ENCODE measurements at regions not wholly inside any gene's neighbourhood (a gene's known extent, or its start where the extent isn't known, plus 50 kb on each side); places are given as distances from the start of the nearest gene placed in this dataset.
"Not testable (repeated sequence)": the region's sequence is repeated elsewhere in the genome, so short reads cannot be mapped to it uniquely, and the experiment has no call there.

DNA sequence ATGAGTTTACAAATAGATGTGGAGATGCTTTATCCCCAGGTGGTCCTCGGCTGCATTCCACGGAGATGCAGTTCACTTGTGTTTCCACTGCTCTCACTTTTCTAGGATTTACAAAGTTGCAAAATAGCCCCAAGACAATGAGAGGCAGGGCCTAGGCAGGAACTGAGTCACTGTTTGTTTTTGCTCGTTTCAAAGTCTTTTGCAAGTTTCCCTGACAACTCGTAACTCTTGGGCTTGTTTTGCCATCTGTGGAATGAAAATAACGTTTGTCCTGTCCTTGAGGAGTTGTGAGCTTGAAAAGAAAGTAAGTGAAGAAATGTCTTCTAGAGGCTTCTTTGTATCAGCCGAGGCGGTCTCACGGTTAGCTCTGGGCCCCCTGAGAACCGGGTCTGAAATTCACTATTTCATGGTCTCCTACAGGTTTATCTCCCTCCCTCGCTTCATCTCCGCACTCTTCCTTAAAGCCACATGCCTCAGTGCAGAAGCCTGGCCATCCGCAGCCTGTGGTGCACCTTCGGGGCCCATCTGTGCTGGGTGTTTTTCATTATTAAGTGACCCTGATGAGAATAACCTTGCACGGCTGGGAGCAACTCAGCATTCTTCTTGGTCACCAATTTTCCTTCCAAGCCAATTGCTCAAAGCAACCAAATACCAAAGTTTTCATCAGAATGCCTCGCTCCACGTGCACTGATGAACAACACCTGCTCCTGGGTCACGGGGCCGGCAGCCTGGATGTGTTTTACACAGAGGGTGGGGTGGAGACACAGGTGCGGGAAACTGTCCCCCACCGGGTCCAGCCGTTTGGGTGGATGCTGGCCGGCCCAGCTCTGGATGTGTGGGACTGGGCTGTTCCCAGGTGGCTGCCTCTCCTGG is 172.4 kb downstream of the LAT start:
- not testable (repeated sequence) for DNase-seq

DNA sequence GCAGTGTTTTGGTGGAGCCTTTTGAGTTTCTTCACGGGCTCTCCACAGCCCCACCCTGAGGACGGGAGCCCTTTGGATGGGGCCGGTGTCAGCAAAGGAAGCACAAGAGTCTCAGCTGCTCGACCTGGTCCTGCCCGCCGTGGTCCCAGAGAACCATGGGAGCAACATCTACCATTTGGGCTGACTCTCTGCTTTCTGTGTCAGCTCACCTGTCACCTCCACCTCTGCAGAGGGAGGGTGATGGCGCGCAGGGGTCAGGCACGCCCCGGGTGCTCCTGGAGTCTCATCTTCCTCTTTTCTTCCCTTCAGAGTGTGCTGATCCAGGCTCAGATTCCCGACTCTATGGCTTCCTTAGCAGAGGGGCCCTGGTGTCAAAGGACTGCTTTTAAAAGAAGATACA is 171.7 kb downstream of the LAT start:
- no peak for DNase-seq

DNA sequence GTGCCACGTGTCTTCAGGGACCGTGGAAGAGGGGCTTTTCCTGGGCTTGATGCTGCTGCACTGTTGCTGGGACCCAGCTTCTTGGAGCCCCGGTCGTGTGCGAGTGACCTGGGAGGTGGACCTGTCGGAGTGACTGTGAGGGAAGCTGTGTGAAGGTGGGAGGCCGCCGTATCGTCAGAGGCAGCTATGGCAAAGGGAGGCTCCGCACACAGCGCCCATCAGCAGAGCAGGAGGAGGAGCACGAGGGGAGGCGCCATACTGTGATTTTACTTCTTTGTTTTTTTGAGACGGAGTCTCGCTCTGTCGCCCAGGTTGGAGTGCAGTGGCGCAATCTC is 171.0 kb downstream of the LAT start:
- DNase-seq: not testable (repeated sequence)

DNA sequence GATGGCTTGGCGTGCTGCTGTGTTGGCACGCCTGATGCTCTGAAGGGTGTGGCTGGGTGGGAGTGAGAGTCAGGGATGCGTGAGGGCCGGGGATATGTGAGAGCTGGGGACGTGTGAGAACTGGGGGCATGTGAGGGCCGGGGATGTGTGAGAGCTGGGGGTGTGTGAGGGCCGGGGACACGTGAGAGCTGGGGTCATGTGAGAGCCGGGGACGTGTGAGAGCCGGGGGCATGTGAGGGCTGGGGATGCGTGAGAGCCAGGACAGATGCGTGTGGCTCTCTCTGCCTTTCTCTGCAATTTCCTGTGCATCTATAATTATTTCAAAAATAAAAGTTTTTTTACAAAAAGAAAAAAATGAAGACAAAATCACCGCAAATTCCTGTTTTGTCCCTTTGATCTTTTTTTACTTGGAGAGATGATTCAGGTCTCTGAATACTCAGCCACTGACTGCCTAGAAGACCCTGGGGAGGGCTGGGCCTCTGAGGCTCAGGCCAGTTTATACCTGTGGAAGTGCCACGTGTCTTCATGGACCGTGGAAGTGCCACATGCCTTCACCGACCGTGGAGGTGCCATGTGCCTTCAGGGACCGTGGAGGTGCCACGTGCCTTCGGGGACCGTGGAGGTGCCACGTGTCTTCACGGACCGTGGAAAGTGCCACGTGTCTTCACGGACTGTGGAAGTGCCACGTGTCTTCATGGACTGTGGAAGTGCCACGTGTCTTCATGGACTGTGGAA is 170.4 kb downstream of the LAT start:
- DNase-seq: not testable (repeated sequence)

DNA sequence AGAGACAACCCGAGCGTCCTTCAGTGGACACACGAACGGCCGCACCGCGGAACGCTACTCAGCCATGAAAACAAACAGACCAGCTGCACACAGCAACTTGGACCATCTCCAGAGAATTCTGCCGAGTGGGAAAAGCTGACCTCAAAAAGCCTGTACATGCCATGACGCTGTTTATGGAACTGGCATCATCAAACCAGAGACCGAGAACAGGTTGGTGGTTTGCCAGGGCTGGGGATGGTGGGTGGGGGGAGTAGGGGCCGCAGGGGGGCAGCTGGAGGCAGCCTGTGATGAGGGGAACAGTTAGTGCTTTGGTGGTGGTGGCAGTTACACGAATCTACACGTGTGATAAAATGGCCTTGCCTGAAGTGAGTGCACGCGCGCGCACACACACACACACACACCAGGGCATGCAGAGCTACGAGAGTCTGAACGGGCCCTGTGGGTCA is 169.8 kb downstream of the LAT start:
- no peak for DNase-seq

DNA sequence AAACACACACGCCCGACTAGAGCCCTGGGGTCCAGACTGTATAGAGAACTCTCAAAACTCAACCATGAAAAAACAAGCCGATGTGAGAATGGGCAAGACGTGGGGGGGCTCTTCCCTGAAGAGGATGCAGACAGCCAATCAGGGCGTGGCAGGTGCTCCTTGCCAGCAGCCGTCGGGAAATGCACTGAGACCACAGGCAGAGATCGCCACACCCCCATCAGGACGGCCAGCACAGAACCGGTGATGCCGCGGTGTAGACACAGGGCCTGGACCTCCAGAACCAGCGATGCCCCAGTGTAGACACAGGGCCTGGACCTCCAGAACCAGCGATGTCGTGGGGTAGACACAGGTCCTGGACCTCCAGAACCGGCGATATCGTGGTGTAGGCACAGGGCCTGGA is 169.2 kb downstream of the LAT start:
- DNase-seq: no peak

DNA sequence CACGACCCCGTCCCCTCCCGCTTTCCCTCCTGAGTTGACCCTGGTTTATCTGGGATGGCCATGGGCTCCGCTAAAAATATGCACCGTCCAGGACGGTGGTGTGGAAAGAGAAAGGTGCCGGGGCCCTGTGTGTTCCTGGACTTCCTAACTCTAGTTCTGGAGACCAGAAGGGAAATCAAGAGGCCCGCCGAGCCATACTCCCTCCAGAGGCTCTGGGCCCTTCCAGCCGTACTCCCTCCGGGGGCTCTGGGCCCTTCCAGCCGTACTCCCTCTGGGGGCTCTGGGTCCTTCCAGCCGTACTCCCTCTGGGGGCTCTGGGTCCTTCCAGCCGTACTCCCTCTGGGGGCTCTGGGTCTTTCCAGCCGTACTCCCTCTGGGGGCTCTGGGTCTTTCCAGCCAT is 168.5 kb downstream of the LAT start:
- DNase-seq: not testable (repeated sequence)

DNA sequence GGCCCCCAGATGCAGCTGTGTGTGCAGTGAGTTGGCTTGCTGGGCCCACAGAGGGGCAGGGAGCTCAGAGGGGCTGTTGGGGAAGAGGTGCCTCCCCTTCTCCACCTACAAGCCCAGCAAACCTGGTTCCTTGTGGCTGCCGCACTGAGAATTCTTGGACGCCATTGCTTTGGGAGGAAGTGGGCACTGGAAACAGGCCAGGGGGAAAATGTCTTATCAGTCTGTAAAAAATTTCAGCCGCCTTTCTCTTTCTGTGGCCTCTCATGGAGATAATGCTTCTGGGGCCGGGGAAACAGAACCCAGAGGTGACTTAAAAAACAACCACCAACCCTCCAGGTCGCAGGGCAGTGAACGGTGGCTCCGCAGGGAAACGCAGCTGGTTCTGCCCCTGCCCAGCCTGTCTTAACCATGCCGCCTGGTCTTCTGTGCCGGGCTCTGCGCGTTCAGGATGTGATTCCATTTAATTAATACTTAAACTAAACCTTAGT is 167.7 kb downstream of the LAT start:
- not testable (repeated sequence) for DNase-seq

DNA sequence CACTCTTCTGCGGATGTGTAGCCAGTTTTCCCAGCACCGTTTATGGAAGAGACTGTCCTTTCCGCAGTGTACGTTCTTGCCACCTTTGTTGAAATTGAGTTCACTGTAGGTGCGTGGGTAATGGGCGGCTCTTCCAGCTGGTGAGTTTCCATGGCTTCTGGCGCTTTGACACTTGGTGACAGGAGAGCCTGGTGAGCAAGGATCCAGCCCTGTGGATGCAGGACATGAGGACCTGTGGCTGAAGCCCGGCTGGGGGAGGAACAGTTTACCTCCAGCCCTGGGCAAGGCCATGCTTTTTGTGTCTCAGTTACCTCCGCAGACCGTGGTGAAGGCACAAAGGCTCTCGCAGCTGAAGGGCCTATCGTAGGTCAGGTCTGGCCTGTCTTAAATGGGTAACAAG is 166.5 kb downstream of the LAT start:
- no peak for DNase-seq

DNA sequence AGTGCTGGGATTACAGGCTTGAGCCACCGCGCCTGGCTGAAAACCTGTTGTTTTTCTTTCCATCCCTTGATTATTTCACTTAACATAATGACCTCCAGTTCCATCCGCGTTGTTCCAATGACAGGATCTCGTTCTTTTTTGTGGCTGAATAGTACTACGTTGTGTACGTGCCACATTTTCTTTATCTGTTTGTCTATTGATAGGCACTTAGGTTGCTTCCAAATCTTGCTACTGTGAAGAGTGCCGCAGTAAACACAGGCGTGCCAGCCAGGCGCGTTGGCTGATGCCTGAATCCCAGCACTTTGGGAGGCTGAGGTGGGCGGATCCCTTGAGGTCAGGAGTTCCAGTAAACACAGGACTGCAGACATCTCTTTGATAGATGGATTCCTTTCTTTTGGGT is 165.1 kb downstream of the LAT start:
- DNase-seq: not testable (repeated sequence)

DNA sequence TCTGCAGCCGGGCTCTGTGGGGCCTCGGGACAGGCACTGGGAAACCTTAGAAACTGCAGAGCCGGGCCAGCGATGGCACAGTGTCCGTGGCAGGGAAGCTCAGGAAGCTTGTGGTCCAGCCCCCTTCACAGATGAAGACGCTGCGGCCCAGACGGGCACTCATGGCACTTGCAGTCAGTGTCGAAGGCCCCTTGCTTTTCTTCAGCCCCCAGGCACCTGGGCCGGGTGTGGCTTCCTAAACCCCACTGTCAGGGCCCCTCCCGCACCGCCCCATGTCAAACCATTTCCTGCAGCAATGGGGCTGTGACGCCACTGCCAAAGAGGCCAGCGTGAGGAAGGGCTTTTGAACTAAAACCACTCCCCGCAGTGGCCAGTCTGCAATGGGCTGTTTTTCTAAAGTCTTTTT is 164.0 kb downstream of the LAT start:
- DNase-seq: peak; percentile 34

DNA sequence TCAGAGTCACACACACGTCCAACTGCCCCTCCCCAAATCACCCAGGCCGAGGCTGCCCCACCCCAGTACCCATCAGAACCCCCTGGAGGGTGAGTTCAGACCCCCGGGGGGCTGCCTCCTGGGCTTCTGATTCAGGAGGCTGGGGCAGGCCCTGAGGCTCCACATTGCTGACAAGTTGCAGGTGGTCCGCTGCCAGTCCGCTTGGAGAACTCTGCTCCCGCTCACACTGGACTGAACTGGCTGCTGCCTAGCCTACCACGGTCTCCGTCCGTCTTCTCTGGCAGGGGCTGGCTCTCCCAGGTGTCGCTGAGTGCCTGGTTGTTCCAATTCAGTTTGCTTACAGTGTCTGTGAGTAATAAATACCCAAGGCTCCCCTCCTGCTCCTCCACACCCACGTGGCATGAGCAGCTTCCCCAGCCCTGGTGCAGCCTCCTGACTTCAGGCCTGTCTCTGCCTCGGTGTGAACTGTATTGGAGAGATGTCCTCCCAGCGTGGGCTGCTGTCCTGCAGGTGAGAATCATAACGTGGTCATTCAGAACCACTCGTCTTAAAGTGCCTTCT is 163.4 kb downstream of the LAT start:
- DNase-seq: peak; percentile 31

DNA sequence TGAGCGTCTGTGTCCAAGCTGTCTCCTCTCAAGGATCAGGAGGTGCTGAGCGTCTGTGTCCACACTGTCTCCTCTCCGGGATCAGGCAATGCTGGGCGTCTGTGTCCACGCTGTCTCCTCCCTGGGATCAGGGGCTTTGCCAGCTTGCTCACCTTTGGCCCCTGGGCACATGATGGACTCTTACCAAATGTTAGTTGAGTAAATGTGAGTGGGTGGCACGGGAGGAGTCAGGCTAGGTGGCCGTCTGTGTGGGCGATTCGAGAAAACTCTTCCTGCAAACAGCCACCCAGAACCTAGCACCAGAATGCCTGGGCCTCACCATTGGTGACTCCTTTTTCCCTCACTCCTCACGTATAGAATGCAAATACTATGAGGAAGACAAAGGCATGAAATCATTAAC is 162.9 kb downstream of the LAT start:
- not testable (repeated sequence) for DNase-seq

DNA sequence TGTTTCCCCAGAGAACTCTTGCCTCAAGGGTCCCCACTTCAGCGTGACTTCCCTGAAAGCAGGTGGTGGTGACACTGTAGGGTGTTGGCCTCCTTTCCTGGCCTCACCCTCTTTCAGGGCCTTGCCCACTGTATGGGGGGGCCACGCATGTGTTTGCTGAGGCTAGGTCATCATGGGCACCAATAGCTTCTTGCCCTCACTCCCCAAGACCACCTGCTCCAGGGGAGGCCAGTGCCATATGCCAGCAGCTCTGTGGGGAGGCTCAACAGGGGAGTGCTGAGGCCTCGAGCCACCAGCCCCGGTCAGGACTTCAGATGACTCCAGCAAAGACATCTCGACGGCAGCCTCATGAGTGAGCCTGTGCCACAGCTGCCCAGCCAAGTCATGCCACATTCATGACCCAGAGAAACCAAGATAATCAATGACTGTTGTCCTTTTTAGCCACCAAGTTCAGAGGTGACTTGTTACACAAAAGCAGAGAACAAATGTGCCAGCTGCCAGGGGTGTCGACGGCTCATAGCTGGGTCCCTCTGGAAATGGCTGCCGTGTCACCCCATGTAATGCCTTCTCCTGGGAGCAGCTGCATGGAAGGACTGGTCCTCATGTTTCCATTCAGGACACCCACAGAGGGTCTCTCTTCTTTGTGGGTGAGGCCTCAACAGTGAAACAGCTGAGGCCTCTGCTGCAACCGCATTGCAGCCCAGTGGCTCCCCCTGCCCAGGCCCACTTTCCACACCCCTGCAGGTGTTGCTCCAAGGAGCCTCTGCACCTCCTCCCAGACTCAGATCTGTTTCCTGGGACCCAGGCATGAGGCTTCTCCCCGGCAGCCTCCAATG is 162.2 kb downstream of the LAT start:
- DNase-seq: not testable (repeated sequence)

DNA sequence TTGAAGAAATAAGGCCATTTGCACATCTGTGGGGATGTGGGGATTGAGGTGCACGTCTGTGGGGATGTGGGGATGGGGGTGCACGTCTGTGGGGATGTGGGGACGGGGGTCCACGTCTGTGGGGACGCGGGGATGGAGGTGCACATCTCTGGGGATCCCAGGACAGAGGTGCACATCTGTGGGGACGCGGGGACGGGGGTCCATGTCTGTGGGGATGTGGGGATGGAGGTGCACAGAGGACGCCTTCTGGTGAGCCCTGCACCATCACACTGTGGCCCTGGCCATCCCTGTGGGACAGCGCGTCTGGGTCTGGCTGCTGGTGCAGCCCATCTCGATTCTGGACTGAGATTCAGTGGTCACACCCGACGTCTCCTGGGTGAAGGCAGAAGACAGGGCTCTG is 161.4 kb downstream of the LAT start:
- DNase-seq: no peak

DNA sequence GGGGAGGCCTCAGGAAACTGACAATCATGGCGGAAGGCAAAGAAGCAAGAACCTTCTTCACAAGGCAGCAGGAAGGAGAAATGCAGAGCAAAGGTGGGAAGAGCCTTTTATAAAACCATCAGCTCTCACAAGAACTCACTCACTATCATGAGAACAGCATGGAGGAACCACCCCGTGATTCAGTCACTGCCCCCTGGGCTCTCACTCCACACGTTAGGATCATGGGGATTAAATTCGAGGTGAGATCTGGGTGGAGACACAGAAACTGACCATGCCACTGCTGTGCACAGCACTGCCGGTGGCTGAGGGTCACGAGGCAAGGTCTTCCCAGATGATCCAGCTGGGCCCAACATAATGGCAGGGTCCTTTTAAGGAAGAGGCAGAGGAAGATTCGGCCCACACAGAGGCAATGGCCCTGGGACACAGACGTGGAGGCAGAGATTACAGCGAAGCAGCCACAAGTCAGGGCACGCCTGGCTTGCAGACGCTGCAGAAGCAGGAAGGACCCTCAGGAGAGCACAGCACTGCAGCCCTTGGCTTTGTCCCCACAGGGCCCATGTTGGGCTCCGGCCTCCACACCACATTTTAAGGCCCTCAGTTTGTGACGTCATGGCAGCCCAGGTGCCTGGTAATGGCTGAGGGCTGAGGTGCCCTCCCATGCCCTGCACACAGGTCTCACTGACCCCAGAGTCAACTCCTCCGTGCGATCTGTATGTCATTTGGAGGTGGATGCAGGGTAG is 160.8 kb downstream of the LAT start:
- not testable (repeated sequence) for DNase-seq

DNA sequence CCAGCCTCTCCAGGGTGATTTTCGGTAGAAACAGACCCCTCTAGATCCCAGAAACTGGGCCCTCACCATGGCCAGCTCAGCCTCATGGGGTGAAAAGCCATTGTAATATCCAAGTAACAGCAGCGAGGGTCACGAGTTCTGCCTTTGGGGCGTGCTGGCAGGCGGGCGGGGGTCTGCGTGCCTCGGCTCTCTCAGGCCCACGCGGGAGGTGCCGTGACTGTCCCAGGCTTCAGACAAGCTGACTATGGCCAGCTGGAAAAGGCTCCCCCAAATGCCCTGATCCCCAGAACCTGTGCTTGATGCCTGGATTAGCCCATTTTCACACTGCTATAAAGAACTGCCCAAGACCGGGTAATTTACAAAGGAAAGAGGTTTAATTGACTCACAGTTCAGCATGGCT is 160.2 kb downstream of the LAT start:
- not testable (repeated sequence) for DNase-seq

DNA sequence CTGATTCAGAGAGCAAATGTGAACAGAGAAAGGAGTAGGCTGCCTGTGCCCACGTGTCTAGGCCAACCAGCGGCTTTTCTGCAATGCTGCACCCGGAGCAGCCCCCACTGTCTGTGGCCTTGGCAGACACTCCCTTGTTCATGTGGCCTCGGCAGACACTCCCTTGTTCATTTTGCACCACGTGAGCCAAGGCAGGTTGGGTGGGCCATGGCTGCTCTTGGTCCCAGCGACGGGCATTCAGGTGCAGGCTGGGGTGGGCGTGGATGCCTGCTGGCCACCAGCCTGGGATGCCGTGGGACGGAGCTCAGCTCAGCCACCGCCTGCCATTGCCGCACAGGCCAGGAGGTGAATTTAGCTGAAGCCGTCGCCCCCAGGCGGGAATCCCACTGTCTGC is 159.8 kb downstream of the LAT start:
- not testable (repeated sequence) for DNase-seq

DNA sequence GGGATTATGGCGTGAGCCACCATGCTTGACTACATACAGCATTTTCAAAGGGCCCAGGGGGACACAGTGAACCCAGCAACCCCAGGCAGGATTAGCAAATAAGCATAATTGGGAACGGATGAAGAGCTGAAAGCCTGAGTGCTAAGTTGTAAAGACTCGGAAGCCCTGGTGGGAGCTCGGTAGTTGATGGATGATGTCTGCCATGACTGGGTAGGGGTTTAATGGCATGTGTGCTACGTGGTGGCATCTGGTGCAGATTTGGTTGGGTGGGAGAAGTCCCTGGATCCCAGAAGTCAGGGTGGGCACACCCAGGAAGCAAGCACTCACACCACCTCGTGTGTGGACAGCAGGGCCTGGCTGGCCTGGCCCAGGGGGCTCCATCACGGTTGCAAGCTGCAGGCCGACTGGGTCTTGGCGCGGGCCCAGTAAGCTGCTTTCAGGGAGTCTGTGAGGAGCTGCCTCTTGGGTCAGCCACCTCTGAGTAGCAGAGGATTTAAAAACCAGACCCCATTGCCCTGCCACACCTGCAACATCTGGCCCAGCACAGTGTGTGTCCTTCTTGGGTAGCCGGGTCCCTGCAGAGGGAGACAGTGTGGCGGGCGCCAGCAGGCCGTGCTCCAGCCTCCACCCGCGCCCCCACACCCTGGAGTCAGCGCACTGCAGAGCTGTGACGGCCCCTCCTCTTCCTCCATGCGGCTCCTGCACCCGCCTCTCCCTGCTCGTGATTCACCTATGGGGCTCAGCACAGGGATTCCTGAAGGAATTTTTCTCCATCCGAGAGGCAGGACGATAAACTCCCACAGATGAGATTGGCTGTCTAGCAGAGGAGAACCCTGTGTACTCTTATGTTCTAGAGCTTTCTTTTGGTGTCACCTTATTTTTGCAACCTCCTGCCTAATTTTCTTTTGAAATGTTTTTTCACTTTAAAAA is 159.2 kb downstream of the LAT start:
- not testable (repeated sequence) for DNase-seq

DNA sequence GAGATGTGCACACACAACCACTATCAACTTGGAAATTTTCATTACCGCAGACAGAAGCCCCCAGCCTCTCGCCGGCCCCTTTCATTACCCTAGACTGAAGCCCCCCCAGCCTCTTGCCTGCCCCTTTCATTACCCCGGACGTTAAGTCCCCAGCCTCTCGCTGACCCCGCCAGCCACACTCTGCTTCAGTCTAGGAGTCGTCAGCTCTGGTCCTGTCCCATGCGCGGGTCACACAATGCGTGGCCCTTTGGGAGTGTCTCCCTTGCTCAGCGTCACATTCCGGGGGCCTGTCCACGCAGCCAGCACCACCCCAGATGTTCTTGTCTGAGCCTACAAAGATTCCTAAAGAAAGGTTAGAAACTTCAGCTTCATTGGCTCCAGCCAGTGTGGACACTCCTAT is 157.7 kb downstream of the LAT start:
- DNase-seq: not testable (repeated sequence)

Data from activated T-cell treated with anti-CD3 and anti-CD28 coated beads for 4 hours (primary cell).